GM12872 (cell line): ENCODE measurements at regions not wholly inside any gene's neighbourhood (a gene's known extent, or its start where the extent isn't known, plus 50 kb on each side); places are given as distances from the start of the nearest gene placed in this dataset.

Source experiments
- CTCF ChIP-seq: IDR thresholded peaks from 3 replicates; pipeline ENCODE4 v1.5.1; 2011; ENCODE audit warnings: low read depth, mild to moderate bottlenecking, low read length, moderate library complexity; ENCODE audit not compliant: insufficient read depth

GRCh38 chr4:82053396-82053795, 320.4 kb downstream of the HNRNPD start:
- TF ChIP-seq CTCF, result no peak

- no peak for TF ChIP-seq CTCF
Observed at GRCh38 chr4:82050796-82051195, 323.0 kb downstream of the HNRNPD start.

GRCh38 chr4:82049294-82049693, 324.5 kb downstream of the HNRNPD start:
- no peak for TF ChIP-seq CTCF

GRCh38 chr4:82047731-82048130, 326.1 kb downstream of the HNRNPD start:
- no peak for TF ChIP-seq CTCF

GRCh38 chr4:82046796-82047195, 327.0 kb downstream of the HNRNPD start:
- no peak for TF ChIP-seq CTCF

- no peak for TF ChIP-seq CTCF
Observed at GRCh38 chr4:82045267-82045666, 328.5 kb downstream of the HNRNPD start.

GRCh38 chr4:82044141-82044993, 329.4 kb downstream of the HNRNPD start:
- TF ChIP-seq CTCF, result no peak
